GM23338 (cell line): ENCODE measurements at regions not wholly inside any gene's neighbourhood (a gene's known extent, or its start where the extent isn't known, plus 50 kb on each side); places are given as distances from the start of the nearest gene placed in this dataset.

Experiments used
- CTCF ChIP-seq, 2 experiments: fragments of 200-600 bp in 1 of 2; sonication (generic) in 1 of 2; conservative IDR thresholded peaks; 2 replicates each; pipeline versions ENCODE4 v1.5.1 to v1.6.1; 2016 to 2017; ENCODE audit warnings: antibody characterized with exemption in 2 of 2, low read depth in 2 of 2, mild to moderate bottlenecking in 2 of 2, moderate library complexity in 1 of 2
- EZH2phosphoT487 ChIP-seq: fragments of 200-600 bp; sonication (generic); IDR thresholded peaks from one replicate; pipeline ENCODE4 v1.8.1; 2018; ENCODE audit warnings: antibody characterized with exemption; ENCODE audit not compliant: unreplicated experiment
- JUNB ChIP-seq: IDR thresholded peaks from one replicate; pipeline ENCODE4 v1.6.1; 2016; ENCODE audit warnings: antibody characterized with exemption; ENCODE audit not compliant: unreplicated experiment
- REST ChIP-seq: IDR thresholded peaks from one replicate; pipeline ENCODE4 v1.6.1; 2018; ENCODE audit warnings: antibody characterized with exemption; ENCODE audit not compliant: unreplicated experiment
- STAT1 ChIP-seq: IDR thresholded peaks from one replicate; pipeline ENCODE4 v1.6.1; 2016; ENCODE audit warnings: antibody characterized with exemption; ENCODE audit not compliant: unreplicated experiment

- TF ChIP-seq CTCF (conservative IDR thresholded peaks at IDR 0.05; ENCODE audit: low read depth in 2 of 2) (no peak), JUNB (no peak), STAT1 (no peak), REST (no peak), EZH2phosphoT487 (no peak)
Measured at GRCh38 chr15:57875347-57875746, 168.8 kb downstream of the POLR2M start.
